ENCODE measurements at regions not wholly inside any gene's neighbourhood (a gene's known extent, or its start where the extent isn't known, plus 50 kb on each side); places are given as distances from the start of the nearest gene placed in this dataset.
"Not testable (repeated sequence)": the region's sequence is repeated elsewhere in the genome, so short reads cannot be mapped to it uniquely, and the experiment has no call there.

DNA sequence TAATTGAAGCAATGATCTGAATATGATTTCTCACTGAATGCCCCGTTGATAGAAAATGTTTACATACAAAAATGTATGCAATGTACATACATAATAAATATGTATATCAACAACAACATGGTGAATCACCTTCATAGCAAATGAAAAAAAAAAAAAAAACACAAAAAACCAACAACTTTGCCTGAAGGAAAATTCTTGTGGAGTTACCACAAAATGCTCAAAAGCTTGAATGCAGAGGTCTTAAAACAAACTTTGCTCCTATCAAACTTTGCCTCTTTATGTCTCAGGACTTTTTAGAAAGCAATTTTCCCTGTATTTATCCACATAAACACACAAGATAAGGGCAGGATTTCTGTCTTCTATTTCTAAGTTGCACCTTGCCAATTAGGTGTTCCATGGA, 92.9 kb upstream of the SIX2 start:
- no peak for DNase-seq

DNA sequence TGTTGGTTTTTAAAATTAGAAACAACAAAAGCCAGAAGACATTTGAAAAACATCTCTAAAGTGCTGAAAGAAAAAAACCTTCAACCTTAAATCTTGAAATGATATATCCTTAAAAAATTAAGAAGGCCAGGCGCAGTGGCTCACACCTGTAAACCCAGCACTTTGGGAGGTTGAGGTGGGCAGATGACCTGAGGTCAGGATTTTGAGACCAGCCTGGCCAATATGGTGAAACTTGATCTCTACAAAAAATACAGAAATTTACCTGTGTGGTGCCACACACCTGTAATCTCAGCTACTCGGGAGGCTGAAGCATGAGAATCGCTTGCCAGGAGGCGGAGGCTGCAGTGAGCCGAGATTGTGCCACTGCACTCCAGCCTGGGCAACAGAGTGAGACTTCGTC, 87.7 kb upstream of the SIX2 start:
- DNase-seq, result no peak

DNA sequence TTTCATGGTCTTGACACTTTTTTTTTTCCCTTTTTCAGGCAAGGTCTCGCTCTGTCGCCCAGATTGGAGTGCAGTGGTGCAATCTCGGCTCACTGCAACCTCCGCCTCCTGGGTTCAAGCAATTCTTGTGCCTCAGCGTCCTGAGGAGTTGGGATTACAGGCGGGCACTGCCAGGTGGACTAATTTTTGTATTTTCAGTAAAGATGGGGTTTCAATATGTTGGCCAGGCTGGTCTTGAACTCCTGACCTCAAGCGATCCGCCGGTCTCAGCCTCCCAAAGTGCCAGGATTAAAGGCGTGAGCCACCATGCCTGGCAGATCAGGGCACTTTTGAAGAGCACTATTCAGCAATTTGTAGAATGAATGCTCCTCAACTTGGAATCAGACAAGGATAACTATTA, 86.8 kb upstream of the SIX2 start:
- DNase-seq, result not testable (repeated sequence)

DNA sequence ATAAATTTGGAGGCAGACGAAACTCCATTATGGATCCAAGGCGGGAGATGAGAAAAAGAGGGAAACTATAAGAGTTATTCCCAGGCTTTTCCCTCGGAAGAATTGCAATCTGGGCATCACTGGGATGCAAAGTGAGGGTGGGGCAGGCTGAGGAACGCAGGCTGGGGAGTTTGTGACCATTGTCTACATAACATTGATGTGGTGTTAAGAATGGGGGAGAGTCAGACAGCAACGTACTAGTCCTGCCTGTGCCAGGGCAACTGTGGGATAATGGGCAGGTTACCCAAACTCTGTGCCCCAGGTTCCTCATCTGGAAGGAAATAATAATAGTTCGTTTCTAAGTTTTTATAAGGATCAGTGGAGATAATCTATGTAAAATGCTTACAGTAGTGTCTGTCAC, 84.4 kb upstream of the SIX2 start:
- no peak for DNase-seq

DNA sequence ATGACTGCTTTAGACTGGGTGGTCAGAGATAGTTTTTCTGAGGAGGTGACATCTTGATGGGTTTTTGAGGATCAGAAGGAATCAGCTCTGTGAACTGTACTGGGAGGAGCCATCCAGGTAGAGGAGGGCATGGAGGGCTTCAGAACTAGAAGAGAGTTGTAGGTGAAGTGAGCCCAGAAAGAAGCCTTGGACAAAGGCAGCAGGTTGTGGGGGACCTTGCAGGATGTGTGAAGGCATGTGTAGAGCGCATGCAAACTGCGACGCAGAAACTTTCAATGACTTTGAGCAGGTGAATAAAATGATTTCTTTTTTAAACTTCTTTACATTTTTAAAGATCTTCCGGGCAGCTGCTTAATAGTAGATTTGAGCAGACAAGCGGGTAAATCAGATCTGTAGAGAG, 83.9 kb upstream of the SIX2 start:
- DNase-seq, result no peak

DNA sequence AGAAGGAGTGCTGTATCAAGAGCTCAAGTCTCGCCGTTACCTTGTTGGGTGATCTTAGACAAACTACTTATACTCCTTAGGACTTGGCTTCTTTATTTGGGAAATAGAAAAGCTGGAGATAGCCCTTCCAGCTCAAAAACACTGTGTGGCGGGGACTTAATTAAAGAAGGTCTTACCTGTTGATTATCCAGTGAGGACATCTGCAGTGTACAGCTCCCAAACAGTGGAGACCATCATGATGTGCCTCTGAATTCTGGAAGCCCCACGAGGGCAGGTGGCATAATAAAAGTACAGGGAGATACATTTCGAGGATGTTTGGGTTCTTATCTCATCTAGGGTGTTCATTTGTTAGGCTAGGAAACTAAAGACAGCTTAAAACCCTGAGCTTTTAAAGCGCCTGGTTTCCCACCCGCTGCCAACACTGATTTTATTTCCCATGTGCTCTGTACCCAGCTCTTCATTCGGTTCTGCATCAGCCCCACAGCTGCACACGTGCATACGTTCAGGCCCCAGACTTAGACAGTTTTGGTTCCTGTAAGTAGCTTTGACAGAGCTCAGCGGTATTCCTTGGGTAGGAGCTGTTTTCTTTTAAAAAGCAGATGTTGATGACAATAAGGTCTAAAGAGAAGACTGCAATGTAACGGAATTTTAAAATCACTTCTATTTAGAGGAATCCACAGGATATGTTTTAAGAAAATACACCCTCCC, 80.5 kb upstream of the SIX2 start:
- DNase-seq, result no peak

DNA sequence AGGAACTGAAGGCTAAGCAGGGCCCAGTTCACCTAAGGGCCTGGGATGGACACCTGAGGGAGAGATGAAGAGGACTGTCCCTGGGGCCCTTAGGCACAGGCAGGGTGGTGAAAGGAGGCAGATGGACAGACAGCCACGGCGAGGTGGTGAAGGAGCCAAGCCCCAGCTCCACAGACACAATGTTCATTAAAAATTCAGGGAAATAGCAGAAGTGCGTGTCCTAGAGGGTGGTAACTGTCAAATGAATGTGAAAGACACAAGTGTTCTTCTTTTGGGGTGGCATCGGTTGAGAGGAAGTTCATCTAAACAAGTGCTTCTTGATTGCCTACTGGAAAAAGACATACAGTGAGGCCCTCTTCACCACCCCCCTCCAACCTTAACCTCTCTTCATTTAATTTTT, 76.2 kb upstream of the SIX2 start:
- DNase-seq, result no peak

DNA sequence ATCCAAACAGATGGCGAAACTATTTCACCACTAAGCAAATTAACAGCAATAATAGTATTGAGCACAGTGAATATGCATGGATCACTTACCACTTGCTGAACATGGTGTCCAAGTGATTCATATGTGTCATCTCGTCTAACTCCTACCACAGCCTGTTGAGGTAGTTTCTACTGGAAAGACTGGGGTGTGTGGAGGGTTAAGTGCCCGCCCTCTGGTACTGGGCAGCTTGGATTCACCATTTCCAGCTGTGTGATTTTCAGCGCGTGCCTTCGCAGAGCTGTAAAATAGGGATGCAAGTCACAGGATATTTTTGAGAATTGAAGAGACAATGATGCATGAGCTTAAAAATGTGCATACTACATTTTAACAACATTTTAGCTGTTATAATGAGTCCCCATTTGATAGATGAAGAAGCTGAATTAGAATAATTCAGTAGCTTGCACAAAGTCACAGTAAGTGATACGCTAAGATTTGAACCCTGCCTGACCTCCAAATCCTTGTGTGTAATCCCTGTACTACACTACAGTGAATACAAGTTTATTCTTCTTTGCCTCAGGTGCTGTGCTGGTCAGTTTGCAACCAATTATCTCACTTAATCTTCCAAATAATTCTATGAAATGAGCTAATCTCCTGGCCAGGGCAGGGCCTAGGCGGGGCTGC, 75.2 kb upstream of the SIX2 start:
- DNase-seq, result no peak

DNA sequence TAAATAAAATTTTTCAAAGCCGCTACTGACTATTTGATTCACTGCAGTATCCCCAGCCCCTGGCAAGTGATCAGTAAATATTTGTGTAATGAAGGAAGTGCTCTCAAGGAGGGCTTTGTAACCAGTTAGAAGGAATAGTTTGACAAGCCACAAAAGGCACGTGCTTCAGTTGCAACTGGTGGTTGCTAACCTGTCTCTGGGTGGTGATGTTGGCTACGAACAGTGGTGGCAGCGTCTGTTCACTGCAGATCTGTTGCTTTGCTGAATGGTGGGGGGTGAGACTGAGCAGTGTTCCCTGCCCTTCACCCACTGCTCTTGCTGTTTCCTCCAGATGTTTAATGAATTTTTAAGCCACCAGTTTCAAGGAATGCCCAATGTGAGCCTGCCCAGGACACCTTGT, 73.9 kb upstream of the SIX2 start:
- DNase-seq, result no peak

DNA sequence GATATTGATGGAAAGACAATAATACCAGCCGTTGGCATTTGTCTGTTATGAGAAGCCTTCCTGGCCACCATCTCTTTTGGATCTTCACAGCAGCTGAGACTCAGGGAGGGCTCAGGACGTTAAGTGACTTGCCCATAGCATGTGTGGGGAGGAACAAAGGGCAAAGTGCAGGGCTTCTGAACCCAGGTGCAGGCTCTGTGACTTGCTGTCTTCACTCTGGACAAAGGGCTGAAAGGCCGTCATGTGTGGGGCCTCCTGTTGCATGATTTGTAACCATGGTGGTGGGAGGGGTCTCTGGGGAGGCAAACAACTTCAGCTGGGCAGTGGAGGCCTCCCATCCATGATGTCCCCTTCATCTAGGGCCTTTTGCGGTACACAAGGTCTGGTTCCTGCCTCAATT, 65.5 kb upstream of the SIX2 start:
- no peak for DNase-seq

DNA sequence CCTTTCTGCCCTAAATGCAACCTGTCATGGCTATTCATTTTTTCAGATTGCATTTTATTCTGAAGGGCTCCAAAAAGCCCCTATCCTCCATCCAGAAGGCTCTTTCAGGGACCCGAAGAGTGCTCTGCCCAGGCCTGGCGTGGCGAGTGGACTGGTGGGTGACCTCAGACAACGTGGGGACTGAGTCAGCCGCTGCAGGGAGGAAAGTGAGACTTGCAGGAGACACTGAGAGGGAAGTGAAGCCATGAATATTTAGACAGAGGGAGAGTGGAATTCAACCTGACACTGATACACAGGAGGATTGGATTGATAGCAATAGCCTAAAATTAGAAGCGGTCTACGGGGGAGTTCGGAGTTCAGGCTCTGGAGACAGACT, 63.6 kb upstream of the SIX2 start:
- DNase-seq, result no peak

DNA sequence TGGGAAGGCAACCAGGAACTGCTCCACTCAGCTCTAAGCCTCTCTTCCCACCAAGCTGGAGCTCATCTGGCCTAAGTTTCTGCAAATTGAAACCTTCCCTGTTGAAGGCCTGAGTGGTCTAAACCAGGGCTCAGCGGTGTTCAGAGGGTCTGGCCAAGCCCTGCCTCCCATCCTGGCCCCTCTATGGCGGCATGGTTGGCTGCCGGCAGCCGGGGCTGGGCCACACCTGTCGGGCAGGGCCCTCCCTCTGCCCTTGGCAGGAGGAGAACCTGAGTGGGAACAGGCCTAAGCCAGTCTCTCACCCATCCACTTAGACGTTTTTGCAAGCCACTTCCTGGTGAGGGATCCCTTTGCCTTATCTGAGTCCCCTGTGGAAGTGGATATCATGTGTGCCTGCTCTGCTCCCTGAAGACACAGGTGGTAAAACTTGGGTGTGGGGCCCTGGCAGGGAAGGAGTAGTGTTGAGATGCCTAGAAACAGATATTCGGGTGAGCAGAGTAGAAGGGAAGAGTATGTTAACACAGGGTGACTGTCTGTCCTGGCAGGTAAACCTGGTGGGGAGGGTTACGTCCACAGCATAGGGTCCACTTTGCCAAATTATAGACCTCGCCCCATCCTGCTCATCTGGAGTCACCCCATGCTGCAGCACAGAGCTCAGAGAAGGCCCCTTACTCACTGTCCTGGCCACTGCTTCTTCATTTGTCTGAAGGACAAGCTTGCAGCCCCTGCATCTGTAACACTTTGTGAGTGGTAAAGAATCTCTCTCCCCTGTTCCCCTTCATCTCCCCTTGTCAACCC, 63.0 kb upstream of the SIX2 start:
- no peak for DNase-seq

DNA sequence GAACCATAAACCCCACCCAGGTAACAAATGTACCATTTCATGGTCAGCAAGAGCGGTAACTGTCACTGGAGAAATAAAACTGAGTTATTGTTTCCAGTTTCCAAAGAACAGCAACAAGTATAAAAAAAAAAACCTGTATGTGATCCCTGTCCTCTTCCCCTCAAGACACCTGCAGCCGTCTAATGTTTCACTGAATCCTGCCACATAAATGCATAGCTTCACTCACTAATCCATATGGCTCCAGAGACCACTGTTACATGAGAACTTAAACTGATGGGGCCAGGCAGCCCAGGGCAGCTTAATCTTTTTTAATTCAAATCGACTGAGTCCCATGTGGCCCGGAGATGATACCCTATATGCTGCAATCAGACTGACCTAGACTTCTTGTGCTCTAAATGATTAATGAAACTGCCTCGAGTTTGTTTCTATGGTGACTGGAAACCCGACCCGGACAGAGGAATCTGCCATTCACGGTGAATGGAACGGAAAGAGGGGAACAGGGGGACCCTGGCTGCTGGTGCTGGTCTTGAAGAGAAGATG, 60.9 kb upstream of the SIX2 start:
- DNase-seq, result no peak

DNA sequence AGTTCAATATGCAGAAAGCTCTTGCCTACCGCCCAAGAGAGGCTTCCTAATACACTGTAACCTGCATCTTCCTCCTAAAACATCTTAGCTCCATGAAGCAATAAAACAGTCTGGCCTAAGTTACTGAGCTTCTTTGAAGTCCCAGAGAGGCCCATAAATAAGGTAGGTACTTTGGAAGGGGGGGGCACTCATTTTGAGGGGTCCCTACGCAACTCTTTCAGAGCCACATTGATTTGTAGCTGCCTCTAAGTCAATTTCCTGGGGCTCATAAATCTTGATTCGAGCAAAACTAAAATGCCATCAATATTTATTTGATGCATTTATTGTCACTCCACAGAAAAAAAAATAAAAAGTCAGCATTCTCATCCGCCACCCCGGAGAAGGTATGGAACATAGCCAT, 60.4 kb upstream of the SIX2 start:
- DNase-seq, result no peak

DNA sequence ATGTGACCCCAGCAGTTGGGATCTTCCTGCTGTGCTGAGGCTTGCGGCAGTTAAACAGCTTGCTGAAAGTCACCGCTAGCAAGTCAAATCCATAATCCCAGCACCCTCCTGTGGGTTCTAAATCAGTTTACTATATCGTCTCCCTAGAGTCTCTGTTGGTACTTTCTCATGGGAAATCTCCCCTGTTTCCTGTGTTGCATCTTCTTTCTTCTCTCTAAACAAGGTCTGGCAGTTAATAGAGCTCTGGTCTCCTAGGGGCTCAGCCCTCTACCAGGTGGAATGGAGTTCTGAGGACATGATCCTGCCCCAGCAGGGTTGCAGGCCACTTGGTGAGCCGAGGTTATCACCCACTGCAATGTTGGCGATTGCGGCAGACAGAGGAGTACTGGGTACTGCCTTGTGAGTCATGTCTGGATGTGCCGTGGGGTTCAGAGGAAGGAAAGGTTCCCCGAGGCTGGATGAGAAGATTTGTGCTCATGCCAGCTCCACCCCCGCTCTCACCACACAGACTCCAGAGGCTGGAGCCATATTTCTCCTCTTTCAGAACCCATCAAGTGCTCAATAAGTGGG, 59.4 kb upstream of the SIX2 start:
- DNase-seq, result no peak

DNA sequence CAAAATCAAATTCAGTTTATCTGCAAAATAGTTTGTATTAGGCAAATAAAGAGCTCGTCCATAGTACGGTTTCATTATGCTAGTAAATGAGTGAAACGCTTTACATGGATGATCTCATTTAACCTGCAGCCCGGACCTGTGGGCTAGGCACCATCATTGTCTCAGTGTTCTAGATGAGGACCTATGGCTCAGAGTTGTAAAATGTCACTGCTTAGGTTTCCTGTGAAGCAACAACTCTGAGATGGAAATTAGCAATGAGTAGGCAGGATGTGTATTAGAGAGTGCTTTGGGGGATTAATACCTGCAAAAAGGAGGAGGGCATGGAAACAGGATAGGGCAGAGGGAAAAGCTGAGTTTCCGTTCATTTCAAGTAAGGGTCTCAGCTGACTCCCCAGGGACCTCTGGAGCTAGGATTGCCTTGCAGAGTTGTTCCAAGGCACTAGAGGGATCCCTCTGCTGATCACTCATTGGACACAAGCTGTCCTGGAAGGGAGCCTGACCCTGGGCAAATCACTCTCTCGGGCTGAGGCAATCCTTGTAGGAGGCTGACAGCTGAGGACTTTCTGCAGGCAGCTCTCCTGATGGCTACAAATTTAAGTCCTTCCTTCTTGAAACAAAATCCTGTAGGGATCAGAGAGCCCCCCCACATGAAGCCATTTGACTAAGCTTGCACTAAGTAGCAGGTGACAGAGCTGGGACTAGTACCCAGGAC, 58.8 kb upstream of the SIX2 start:
- DNase-seq, result no peak
